GM12878 (cell line): ENCODE measurements at regions not wholly inside any gene's neighbourhood (a gene's known extent, or its start where the extent isn't known, plus 50 kb on each side); places are given as distances from the start of the nearest gene placed in this dataset.

ENCODE experiments used
- ATAC-seq: fragments of 200-7000 bp; cut with Tn5 transposase; 3 replicates; pipeline ENCODE4 v1.9.1; 2020; ENCODE audit warnings: mild to moderate bottlenecking, moderate library complexity
- BruUV-seq: library from RNA; stranded (reverse); fragments of 400-500 nt; replicated peaks from 2 replicates; lab custom pipeline; 2021; lab: Mats Ljungman, UMichigan
- CTCF ChIA-PET: fragments of 300-600 bp; sonication (Branson Sonifier 250); formaldehyde crosslinking; extraction: SDS; loops from one replicate; lab custom pipeline; 2021; ENCODE audit warnings: inconsistent platforms; lab: Yijun Ruan, JAX
- POLR2A ChIA-PET: fragments of 350-600 bp; formaldehyde crosslinking; extraction: SDS; loops from one replicate; lab custom pipeline; 2021; ENCODE audit warnings: inconsistent platforms; lab: Charles Lee
- RAD21 ChIA-PET: fragments of 300-600 bp; sonication (Branson Sonifier 250); formaldehyde crosslinking; loops from one replicate; lab custom pipeline; 2023; ENCODE audit warnings: antibody characterized with exemption; ENCODE audit not compliant: unreplicated experiment; lab: Charles Lee
- SMC1A ChIA-PET: fragments of 300-600 bp; sonication (Branson Sonifier 250); formaldehyde crosslinking; loops from one replicate; lab custom pipeline; 2023; ENCODE audit not compliant: unreplicated experiment, uncharacterized antibody; lab: Charles Lee
- DNase-seq: peaks from one replicate; pipeline ENCODE4 v3.0.0-alpha.2; 2011; ENCODE audit warnings: low read depth, low spot score
- FAIRE-seq: peaks from 3 replicates; lab custom pipeline; 2011; peaks lifted over from hg19 to GRCh38; lab: Jason Lieb, UNC
- H2AFZ ChIP-seq: 2 replicates; pipeline ENCODE4 v1.6.0; 2011; ENCODE audit warnings: low read depth, low read length, control low read depth; ENCODE audit not compliant: control insufficient read depth
- H3K27ac ChIP-seq: 2 replicates; pipeline ENCODE4 v1.5.1; 2011; ENCODE audit warnings: control low read depth; ENCODE audit not compliant: control insufficient read depth, insufficient read depth
- H3K27me3 ChIP-seq, 2 experiments: replicated peaks in 1 of 2; 2 replicates each; pipeline versions ENCODE4 v1.6.0 to v1.6.1; 2011; ENCODE audit warnings: low read length in 1 of 2; ENCODE audit not compliant: control insufficient read depth in 2 of 2, insufficient read depth in 2 of 2
- H3K36me3 ChIP-seq, 2 experiments: 2 replicates each; pipeline ENCODE4 v1.5.1; 2011; ENCODE audit warnings: low read length in 1 of 2; ENCODE audit not compliant: control insufficient read depth in 2 of 2, insufficient read depth in 2 of 2
- H3K4me1 ChIP-seq: 2 replicates; pipeline ENCODE4 v1.6.1; 2011; ENCODE audit warnings: mild to moderate bottlenecking, low read length, moderate library complexity, mixed read lengths; ENCODE audit not compliant: control insufficient read depth, insufficient read depth
- H3K4me2 ChIP-seq: 2 replicates; pipeline ENCODE4 v1.6.0; 2011; ENCODE audit warnings: control low read depth; ENCODE audit not compliant: control insufficient read depth, insufficient read depth
- H3K4me3 ChIP-seq: fragments of 200-600 bp; sonication (generic); 2 replicates; pipeline ENCODE4 v1.5.1; 2016
- H3K79me2 ChIP-seq: 2 replicates; pipeline ENCODE4 v1.6.0; 2011; ENCODE audit warnings: low read length; ENCODE audit not compliant: control insufficient read depth, insufficient read depth
- H3K9ac ChIP-seq: 2 replicates; pipeline ENCODE4 v1.8.0; 2011; ENCODE audit warnings: low read length, control low read depth, mixed read lengths; ENCODE audit not compliant: control insufficient read depth, insufficient read depth
- H3K9me3 ChIP-seq: replicated peaks from 3 replicates; pipeline ENCODE4 v1.5.1; 2011; ENCODE audit warnings: mild to moderate bottlenecking, low read length; ENCODE audit not compliant: control insufficient read depth, insufficient read depth
- H4K20me1 ChIP-seq: 2 replicates; pipeline ENCODE4 v1.6.0; 2011; ENCODE audit not compliant: control insufficient read depth, insufficient read depth
- CBFB ChIP-seq: IDR thresholded peaks from 2 replicates; pipeline ENCODE4 v1.6.1; 2016; ENCODE audit warnings: antibody characterized with exemption, low read depth
- CEBPZ ChIP-seq: fragments of 150-350 bp; IDR thresholded peaks from 2 replicates; pipeline ENCODE4 v1.6.1; 2016; ENCODE audit warnings: low read depth, low read length
- CREB1 ChIP-seq: IDR thresholded peaks from 2 replicates; pipeline ENCODE4 v1.6.1; 2012; ENCODE audit warnings: low read depth, mild to moderate bottlenecking, inconsistent platforms
- JUND ChIP-seq: IDR thresholded peaks from 2 replicates; pipeline ENCODE4 v1.6.1; 2012; ENCODE audit warnings: low read depth, mild to moderate bottlenecking, low read length, improper control_type of control experiment, moderate library complexity
- RUNX3 ChIP-seq: IDR thresholded peaks from 2 replicates; pipeline ENCODE4 v1.6.1; 2012; ENCODE audit warnings: low read length, inconsistent platforms
- SRF ChIP-seq, 2 experiments: IDR thresholded peaks; 2 replicates each; pipeline ENCODE4 v1.6.1; 2011; ENCODE audit warnings: low read depth in 2 of 2, low read length in 2 of 2, mild to moderate bottlenecking in 1 of 2, moderate library complexity in 1 of 2
- TCF7 ChIP-seq: IDR thresholded peaks from 2 replicates; pipeline ENCODE4 v1.6.1; 2014; ENCODE audit warnings: antibody characterized with exemption, borderline replicate concordance
- ZBTB11 ChIP-seq: fragments of 450-650 bp; formaldehyde crosslinking; IDR thresholded peaks from 2 replicates; pipeline ENCODE4 v1.5.0; 2022; ENCODE audit warnings: mild to moderate bottlenecking, missing genetic modification characterization
- WGBS: methylation state at CpG from one replicate; pipeline ENCODE4 v1.1.6; 2016; ENCODE audit warnings: low lambda C conversion rate; ENCODE audit not compliant: insufficient replicate concordance, insufficient coverage; ENCODE audit errors: missing lambda C conversion rate; 5-methylcytosine and 5-hydroxymethylcytosine counted together
- in situ Hi-C: fragments of 300-500 bp; cut with MboI; formaldehyde crosslinking; loops from 9 replicates; pipeline ENCODE4 v1.14.3; 2018; ENCODE audit warnings: mixed read lengths
- intact Hi-C: fragments of 100-400 bp; cut with micrococcal nuclease; formaldehyde crosslinking; loops from one replicate; pipeline ENCODE4 v1.14.2; 2022; ENCODE audit not compliant: unreplicated experiment

GRCh38 chr20:12113075-12113467 is 195.4 kb downstream of the BTBD3 start:
- no peak overlapping the region for H3K9ac ChIP-seq
- H3K4me3 ChIP-seq: no peak overlapping the region
- H2AFZ ChIP-seq: no peak overlapping the region
- H3K4me1 ChIP-seq: no peaks in the 10 kb centered on the region
- FAIRE-seq (no peak), ATAC-seq (no peak), DNase-seq (no peak)
- POLR2A ChIA-PET: no interaction called here
- BruUV-seq: no TSS peak
- WGBS: 43% methylated on average over 3 of the region's 3 CpGs
- no peaks in the 10 kb centered on the region for H3K79me2 ChIP-seq
- TF ChIP-seq CREB1 (no peak), RUNX3 (no peak), CBFB (no peak), CEBPZ (no peak), JUND (no peak), SRF (IDR thresholded peaks at IDR 0.05; ENCODE audit: low read depth in 2 of 2, low read length in 2 of 2) (no peak), ZBTB11 (CRISPR knock-in tag) (no peak), TCF7 (no peak)
- TF ChIP-seq, all 136 proteins: peak for 0
- in situ Hi-C loops: no loop called here
- no peaks in the 10 kb centered on the region for H4K20me1 ChIP-seq
- no peaks in the 10 kb centered on the region for H3K9me3 ChIP-seq
- H3K4me2 ChIP-seq: no peak overlapping the region
- ChIA-PET CTCF (no interaction called here), RAD21 (no interaction called here), SMC1A (no interaction called here)
- no peaks in the 10 kb centered on the region for H3K36me3 ChIP-seq
- intact Hi-C loops: no loop called here
- H3K27ac ChIP-seq: no peak overlapping the region
- no peaks in the 10 kb centered on the region for H3K27me3 ChIP-seq
